RWPE1 (cell line): ENCODE measurements at regions not wholly inside any gene's neighbourhood (a gene's known extent, or its start where the extent isn't known, plus 50 kb on each side); places are given as distances from the start of the nearest gene placed in this dataset.

ENCODE experiments used
- CTCF ChIA-PET: fragments of 350-600 bp; sonication (Branson Sonifier 250); formaldehyde crosslinking; extraction: SDS; loops from one replicate; lab custom pipeline; 2021; lab: Yijun Ruan, JAX
- POLR2A ChIA-PET: fragments of 400-600 bp; formaldehyde crosslinking; extraction: SDS; loops from one replicate; lab custom pipeline; 2020; ENCODE audit warnings: antibody characterized with exemption; ENCODE audit not compliant: low non-redundant PET; lab: Yijun Ruan, JAX
- DNase-seq: peaks from one replicate; pipeline ENCODE4 v3.0.0; 2012; ENCODE audit warnings: low spot score
- H3K27ac ChIP-seq: fragments of 450-650 bp; 2 replicates; pipeline ENCODE4 v1.5.1; 2017
- TF ChIP-seq, protein P1 (sequence below): fragments of 450-650 bp; conservative IDR thresholded peaks from 2 replicates; pipeline ENCODE4 v1.5.1; 2017; ENCODE audit warnings: low read depth, mild to moderate bottlenecking

DNA sequence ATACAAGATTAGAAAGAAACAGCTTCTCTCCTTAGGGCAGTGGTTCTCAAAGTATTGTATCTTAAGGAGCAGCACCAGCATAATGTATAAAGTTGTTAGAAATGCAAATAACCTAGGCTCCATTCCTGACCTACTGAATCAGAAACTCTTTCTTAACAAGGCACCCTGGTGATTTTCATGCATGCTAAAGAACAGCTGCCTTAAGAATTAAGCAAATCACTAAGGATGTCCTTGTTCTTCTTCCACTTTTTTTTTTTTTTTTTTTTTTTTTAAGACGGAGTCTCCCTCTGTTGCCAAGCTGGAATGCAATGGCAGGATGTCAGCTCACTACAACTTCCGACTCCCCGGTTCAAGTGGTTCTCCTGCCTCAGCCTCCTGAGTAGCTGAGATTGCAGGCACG lies 1095.2 kb upstream of the EDIL3 start:
- TF ChIP-seq, protein P1, sequence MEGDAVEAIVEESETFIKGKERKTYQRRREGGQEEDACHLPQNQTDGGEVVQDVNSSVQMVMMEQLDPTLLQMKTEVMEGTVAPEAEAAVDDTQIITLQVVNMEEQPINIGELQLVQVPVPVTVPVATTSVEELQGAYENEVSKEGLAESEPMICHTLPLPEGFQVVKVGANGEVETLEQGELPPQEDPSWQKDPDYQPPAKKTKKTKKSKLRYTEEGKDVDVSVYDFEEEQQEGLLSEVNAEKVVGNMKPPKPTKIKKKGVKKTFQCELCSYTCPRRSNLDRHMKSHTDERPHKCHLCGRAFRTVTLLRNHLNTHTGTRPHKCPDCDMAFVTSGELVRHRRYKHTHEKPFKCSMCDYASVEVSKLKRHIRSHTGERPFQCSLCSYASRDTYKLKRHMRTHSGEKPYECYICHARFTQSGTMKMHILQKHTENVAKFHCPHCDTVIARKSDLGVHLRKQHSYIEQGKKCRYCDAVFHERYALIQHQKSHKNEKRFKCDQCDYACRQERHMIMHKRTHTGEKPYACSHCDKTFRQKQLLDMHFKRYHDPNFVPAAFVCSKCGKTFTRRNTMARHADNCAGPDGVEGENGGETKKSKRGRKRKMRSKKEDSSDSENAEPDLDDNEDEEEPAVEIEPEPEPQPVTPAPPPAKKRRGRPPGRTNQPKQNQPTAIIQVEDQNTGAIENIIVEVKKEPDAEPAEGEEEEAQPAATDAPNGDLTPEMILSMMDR: no peak
- H3K27ac ChIP-seq: no peak overlapping the region
- POLR2A ChIA-PET: no interaction called here
- DNase-seq: no peak
- CTCF ChIA-PET: interaction anchor here (0.6 kb wide), 1 partner anchor 386 kb away, joined by 3 read pairs; no protein-coding TSS in a partner anchor

DNA sequence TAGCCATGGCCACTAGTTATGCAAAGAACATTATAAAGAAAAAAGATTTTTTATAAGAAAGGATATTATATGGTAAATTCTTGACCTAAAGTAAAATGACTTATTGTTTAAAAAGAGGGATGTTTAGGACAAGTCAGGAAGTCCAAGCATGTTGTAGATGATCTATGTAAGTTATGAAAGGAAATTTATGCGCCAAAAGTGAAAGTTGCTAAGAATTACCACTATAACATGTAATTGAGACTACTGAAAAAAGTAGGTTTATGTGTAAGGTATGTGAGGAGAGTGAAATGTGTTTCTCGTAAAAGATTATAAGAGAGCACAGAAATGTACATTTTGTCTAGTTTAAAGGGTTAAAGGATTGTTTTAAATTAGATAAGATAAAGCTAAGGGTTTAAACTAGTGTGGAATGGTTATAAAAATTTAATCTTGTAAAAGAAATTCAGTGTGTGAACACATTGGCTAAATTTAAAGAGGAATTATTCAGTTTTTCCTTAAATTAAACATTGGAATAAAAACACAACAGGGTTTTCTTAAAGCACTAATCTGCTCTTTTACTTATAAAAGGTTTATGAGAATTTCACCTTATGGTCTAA lies 1100.4 kb upstream of the EDIL3 start:
- DNase-seq: no peak
- H3K27ac ChIP-seq: no peak overlapping the region
- CTCF ChIA-PET: no interaction called here
- TF ChIP-seq, protein P1: no peak
- POLR2A ChIA-PET: no interaction called here

DNA sequence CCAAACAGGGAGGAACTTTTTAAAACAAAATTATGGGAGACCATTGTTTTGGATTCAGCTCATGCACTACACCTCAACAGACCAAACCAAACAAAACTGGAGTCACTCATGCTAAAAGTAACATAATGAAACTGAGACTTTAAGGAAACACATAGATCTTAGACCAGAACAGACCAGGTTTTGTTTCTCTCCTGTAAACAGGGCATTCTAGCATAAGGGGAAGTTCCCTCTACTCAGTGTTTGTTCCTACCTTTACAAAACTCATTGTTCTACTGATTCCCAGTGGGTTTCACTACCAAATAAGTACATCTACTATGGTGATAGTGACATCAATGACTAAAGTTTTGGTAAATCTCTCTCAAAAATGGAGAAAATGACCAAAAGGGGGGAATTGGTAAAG lies 1103.6 kb upstream of the EDIL3 start:
- H3K27ac ChIP-seq: no peak overlapping the region
- DNase-seq: no peak
- ChIA-PET CTCF (no interaction called here), POLR2A (no interaction called here)
- TF ChIP-seq, protein P1: no peak

DNA sequence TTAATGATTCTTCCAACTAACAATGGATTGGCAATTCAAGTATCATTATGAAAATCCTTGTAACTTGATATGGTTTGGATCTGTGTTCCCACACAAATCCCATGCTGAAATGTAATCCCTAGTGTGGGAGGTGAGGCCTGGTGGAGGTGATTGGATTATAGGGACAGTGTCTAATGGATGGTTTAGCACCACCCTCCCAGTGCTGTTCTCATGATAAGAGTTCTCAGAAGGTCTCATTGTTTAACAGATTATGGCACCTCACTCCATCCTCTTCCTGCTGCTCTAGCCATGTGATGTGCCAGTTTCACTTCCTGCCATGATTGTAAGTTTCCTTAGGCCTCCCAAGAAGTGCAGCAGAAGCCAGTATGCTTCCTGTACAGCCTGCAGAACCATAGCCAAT lies 1116.2 kb upstream of the EDIL3 start:
- DNase-seq: no peak
- ChIA-PET CTCF (no interaction called here), POLR2A (no interaction called here)
- H3K27ac ChIP-seq: no peak overlapping the region
- TF ChIP-seq, protein P1: no peak

DNA sequence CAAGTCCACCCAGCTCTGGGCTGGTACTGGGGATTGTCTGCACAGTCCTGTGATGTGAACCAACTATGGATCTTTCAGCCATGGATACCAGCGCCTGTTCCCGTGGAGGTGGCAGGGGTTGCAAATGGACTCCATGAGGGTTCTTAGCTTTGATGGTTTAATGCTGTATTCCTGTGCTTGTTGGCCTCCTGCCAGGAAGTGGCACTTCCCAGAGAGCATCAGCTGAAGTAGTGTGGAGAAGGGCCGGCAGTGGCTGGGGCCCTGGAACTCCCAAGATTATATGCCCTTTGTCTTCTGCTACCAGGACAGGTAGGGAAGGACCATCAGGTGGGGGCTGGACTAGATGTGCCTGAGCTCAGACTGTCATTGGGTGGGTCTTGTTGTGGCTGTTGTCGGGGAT lies 1104.8 kb upstream of the COX7C start:
- TF ChIP-seq, protein P1: no peak
- no peak for DNase-seq
- POLR2A ChIA-PET: no interaction called here
- H3K27ac ChIP-seq: no peak overlapping the region
- CTCF ChIA-PET: no interaction called here

DNA sequence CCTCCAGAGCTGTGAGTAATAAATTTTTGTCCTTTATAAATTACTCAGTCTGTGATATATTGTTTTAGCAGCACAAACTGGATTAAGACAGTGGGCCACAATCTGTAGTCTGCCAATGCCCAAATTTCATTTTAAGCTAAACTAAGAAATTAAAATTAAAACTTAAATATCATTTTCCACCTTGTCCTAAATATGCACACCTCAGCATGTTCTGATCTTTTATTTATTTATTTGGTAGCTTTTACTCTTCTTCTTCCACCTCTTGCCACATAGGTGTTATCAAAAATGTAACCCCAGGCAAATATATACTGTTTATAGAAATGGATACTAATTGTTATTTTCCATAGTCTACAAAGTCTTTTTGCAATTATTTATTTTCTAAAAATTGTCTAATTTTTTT lies 1102.2 kb upstream of the COX7C start:
- TF ChIP-seq, protein P1: no peak
- POLR2A ChIA-PET: no interaction called here
- no peak for DNase-seq
- no peak overlapping the region for H3K27ac ChIP-seq
- CTCF ChIA-PET: no interaction called here
